Stimulated activated CD4-positive, alpha-beta T cell treated with anti-CD3 and anti-CD28 coated beads, Interleukin-4, amount 100 ng/mL, for 4 hours (primary cell): ENCODE measurements at regions not wholly inside any gene's neighbourhood (a gene's known extent, or its start where the extent isn't known, plus 50 kb on each side); places are given as distances from the start of the nearest gene placed in this dataset.
"Not testable (repeated sequence)": the region's sequence is repeated elsewhere in the genome, so short reads cannot be mapped to it uniquely, and the experiment has no call there.

Experiments used
- DNase-seq, 2 experiments: peaks; one replicate each; pipeline ENCODE4 v3.0.0-alpha.2; 2020

- DNase-seq = no peak
Observed at GRCh38 chr1:194476351-194476750, 1289.9 kb upstream of the B3GALT2 start.

DNA sequence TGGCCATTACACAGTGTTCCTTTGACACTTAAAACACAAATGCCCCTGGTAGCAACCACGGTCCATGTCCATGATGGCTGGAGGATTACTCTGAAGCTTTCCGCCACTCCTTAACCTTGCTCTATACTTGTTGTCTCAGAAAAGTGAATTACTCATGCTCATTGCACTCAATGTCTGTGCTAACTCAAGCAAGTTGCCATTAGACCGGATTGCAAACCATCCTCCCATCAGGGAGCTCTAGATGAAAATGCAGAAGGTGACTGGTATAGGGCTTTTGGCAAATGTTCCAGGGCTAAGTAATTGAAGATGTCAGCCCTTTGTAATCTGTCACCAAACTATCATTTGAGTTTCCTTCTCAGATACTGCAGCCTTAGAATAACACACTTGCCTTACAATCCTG lies 1288.3 kb upstream of the B3GALT2 start:
- DNase-seq = no peak

DNA sequence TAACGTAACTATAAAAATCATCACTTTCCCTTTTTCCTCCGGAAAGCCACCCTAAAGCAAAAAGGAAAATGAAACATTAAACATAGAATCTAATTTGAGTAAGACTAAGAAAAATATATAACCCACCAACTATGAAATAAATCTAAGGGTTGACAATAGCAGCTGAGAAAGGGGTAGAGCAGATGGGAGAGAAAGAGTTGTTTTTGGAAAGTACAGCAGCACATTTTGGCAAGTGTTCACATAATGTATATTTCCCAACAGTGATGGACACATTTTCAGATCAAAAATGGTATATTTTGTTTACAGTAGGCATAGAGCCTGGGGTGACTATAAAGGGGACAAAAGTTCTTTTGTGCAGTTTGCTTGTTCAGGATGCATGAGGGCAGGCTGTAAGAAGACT lies 1287.4 kb upstream of the B3GALT2 start:
- DNase-seq = no peak

GRCh38 chr1:194469282-194469681 lies 1282.9 kb upstream of the B3GALT2 start:
- DNase-seq = no peak

GRCh38 chr1:194466706-194467105 lies 1280.3 kb upstream of the B3GALT2 start:
- DNase-seq = no peak

- DNase-seq = no peak
Observed at GRCh38 chr1:194447636-194448035, 1261.2 kb upstream of the B3GALT2 start.

DNA sequence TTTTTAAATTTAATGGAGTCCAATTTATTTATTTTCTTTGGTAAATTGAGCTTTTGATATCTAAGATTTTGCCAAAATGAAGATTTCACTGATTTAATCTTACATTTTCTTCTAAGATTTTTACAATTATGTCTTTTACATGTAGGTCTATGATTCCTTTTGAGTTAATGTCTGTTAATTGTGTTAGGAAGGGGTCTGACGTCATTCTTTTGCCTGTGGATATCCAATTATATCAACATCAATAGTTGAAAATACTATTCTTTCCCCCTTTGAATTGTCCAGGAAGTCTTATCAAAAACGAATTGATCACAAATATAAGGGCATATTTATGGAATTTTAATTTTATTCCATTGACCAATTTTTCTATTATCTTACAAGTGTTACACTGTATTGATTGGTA lies 1258.8 kb upstream of the B3GALT2 start:
- DNase-seq = no peak

DNA sequence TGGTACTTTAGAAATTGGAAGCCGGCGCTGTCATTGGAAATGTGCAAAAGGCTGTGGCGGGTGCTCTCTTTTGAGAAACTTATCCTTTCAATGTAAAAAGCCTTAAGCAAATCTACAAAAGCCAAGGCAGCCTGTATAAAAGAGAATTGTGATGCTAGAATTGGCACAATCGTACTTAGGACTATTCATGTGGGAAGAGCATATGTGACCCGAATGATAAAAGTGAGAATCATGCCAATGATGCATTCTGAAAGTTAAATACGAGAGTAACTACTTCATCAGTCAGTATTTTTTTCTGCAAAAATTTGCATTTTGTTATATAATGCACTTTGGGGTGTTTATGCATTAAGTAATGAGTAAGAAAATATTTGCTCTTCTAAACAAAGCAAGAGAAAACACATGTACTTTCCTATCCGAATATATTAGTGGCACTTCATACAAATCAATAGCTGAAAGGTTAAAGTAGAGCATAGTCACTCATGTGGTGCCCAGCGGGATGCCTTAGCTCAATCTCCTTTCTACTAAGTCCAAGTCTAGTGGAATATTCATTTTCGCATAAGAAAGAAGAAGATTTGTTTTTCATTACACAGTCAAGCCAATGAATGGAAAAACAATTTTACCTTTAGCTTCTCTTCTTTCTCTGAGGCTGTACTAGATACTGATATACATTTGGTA lies 1256.6 kb upstream of the B3GALT2 start:
- DNase-seq = no peak

- DNase-seq = no peak
Observed at GRCh38 chr1:194437135-194437534, 1250.7 kb upstream of the B3GALT2 start.

- no peak for DNase-seq
Observed at GRCh38 chr1:194431121-194431520, 1244.7 kb upstream of the B3GALT2 start.

DNA sequence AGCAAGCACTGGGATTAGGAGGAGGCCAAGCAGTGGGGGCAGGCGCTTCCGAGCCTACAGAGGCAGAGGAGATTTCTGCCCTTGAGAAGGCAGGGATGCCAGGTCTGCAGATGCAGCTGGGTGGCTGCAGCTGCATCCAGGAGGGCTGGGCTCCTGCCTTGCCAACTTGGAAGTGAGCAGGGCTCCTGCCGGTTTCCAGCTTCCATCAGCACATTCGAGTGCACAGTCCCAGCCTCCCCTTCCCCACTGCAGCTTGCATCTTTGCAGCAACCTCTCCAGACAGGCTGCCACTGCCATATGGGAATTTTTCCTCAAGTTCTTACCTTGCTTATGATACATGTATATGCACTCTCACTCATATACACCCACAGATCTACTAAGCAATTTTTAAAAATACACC lies 1234.3 kb upstream of the B3GALT2 start:
- no peak for DNase-seq

DNA sequence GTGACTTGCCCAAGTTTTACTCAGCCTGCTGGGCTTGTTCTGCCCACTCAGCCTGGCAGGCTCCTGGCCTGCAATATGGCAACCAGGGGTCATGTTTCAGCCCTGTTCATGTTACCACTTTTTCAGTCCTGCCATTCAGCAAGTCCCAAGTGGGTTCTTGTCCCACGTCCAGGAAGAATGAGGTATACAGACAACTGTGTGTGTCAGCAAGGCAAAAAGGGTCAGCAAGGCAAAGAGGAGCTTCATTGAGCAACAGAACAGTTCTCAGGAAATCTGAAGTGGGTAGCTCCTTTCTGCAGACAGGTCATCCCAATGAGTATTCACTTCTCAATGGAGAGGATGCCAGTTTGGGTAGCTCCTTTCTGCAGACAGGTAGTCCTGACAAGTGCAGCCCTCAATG lies 1233.3 kb upstream of the B3GALT2 start:
- no peak for DNase-seq

DNA sequence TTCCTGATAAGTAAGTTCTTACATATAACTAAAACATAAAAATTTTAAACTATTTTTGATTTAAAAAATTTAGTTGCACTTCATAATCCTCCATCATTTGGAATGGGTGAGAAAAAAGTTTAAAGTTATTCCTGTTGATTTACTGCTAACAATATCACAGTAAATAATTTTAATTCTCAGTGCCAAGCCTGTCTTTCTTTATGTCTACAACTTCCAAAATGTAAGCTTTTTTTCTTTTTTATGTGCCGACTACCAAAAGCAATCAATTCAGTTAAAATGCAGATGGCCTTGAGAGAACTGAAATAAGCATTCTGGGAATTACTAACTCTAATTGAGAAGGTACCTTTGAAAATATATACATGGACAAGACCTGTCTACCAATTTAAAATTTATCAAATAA lies 1224.3 kb upstream of the B3GALT2 start:
- no peak for DNase-seq

DNA sequence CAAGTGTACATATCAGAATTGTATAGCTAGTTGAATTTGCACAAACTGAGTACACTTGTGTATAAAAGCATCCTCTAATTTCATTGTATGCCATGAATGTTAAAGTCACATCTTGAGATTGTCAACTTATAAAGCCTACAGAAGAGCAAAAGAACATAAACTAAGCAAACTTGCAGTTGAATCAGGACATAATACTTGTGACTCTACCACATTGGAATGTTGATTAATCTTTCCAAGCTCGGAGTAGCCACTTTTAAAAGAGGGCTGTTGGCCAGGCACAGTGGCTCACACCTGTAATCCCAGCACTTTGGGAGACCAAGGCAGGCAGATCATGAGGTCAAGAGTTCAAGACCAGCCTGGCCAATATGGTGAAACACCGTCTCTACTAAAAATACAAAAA lies 1220.8 kb upstream of the B3GALT2 start:
- DNase-seq = not testable (repeated sequence)

GRCh38 chr1:194394676-194395075 lies 1208.3 kb upstream of the B3GALT2 start:
- no peak for DNase-seq

DNA sequence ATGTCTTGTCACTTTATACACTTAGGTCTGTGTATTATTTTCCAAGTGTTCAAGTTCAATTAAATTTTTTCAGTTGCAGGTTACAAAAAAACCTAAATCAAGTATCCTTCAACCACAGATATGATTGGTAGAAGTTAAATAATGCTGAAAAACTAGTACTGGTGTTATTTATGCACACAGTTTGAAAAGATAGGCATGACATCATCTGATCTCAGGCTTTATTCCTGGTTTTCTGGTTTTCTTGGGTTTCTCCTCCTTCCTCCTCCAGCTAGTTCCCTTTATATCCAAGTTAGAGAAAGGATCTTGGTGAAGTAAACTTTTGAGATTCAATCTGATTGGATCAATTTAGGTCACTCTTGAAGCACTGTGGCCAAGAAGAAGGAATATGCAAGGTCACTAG lies 1201.1 kb upstream of the B3GALT2 start:
- no peak for DNase-seq

GRCh38 chr1:194378517-194378916 lies 1192.1 kb upstream of the B3GALT2 start:
- no peak for DNase-seq

GRCh38 chr1:194374649-194375048 lies 1188.2 kb upstream of the B3GALT2 start:
- no peak for DNase-seq

DNA sequence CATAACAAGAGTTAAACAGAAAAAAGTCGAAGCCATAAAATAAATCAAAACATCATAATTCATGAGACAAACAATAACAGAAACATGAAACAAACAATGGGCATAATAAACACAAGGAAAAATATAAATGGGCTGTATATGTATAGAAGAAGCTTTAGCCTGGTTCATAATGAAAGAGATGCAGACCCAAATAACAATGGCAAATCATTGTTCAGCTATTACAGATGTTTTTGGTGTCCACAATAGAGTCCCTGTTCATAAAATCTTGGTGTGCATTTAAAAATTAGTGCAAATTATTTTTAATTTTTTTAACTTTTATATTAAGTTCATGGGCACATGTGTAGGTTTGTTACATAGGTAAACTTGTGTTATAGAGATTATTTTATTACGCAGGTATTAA lies 1185.9 kb upstream of the B3GALT2 start:
- DNase-seq = no peak

GRCh38 chr1:194369622-194370021 lies 1183.2 kb upstream of the B3GALT2 start:
- DNase-seq = no peak

DNA sequence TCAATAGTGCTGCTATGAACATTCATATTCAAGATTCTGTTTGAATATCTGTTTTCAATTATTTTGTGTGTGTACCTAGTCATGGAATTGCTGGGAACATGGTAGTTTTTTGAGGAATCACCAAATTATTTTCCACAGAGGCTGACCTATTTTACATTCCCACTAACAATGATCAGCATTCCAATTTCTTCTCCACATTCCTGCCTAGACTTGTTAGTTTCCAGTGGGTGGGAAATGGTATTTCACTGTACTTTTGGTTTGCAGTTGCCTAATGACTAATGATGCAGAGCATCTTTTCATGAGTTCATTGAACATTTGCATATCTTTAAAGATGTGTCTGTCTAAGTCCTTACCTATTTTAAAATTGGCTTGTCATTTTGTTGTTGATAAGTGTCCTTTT lies 1182.6 kb upstream of the B3GALT2 start:
- no peak for DNase-seq

DNA sequence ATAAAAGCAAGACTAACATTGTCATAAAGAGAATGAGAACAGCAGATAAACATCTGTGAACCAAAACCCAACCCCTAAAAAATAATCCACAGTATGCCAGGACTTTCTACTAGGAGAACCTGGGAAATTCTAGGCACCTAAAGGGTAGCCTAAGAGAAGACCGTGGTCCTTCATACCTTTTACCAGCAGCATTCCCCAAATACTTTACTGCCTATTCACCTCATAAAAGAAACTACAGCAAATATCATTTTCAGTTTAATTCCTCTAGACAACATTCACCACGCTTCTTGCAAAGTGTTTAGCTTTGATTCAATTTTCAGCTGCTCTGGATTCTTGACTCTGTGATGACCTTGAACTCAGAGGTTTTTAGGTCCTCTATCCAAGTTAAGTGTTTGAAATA lies 1180.7 kb upstream of the B3GALT2 start:
- no peak for DNase-seq

GRCh38 chr1:194366705-194367104 lies 1180.3 kb upstream of the B3GALT2 start:
- DNase-seq = no peak

DNA sequence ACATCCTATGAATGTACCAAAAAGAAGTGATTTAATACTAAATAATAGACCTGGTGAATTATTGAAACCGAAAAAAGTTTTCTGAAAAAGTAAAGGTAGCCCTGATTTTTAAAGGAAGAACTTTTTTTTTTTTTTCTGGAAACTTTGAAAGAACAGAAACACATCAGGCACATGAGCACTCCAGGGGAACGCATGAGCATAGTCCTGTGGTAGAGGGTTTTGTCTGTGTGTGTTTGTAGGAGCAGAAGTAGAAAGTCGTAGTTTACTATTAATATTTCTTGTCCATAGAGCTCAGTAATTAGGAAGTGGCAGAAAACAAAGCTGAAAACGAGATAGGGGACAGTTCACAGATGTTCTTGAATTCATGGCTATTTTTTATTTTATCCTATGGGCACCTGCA lies 1175.9 kb upstream of the B3GALT2 start:
- no peak for DNase-seq

GRCh38 chr1:194361374-194362131 lies 1175.1 kb upstream of the B3GALT2 start:
- no peak for DNase-seq
